IPS DF 4.7 (cell line): ENCODE measurements at regions not wholly inside any gene's neighbourhood (a gene's known extent, or its start where the extent isn't known, plus 50 kb on each side); places are given as distances from the start of the nearest gene placed in this dataset.
"Not testable (repeated sequence)": the region's sequence is repeated elsewhere in the genome, so short reads cannot be mapped to it uniquely, and the experiment has no call there.

Experiments
- DNase-seq: peaks from one replicate; pipeline ENCODE4 v3.0.0-alpha.2; 2013; ENCODE audit warnings: low spot score; ENCODE audit errors: extremely low read depth

GRCh38 chr7:51456431-51457060 lies 139.9 kb upstream of the COBL start:
- no peak for DNase-seq

GRCh38 chr7:51455948-51456347 lies 139.3 kb upstream of the COBL start:
- DNase-seq = no peak

GRCh38 chr7:51455513-51455912 lies 138.9 kb upstream of the COBL start:
- no peak for DNase-seq

GRCh38 chr7:51455086-51455485 lies 138.5 kb upstream of the COBL start:
- no peak for DNase-seq

- DNase-seq = no peak
Observed at GRCh38 chr7:51452694-51453093, 136.1 kb upstream of the COBL start.

- no peak for DNase-seq
Observed at GRCh38 chr7:51451751-51452476, 135.3 kb upstream of the COBL start.

GRCh38 chr7:51450541-51450940 lies 133.9 kb upstream of the COBL start:
- DNase-seq = no peak

GRCh38 chr7:51446785-51447184 lies 130.2 kb upstream of the COBL start:
- DNase-seq = no peak

GRCh38 chr7:51446356-51446755 lies 129.7 kb upstream of the COBL start:
- DNase-seq = no peak

- no peak for DNase-seq
Observed at GRCh38 chr7:51444936-51445335, 128.3 kb upstream of the COBL start.

GRCh38 chr7:51430480-51431086 lies 114.0 kb upstream of the COBL start:
- no peak for DNase-seq

- DNase-seq = no peak
Observed at GRCh38 chr7:51428217-51428887, 111.7 kb upstream of the COBL start.

GRCh38 chr7:51426163-51426562 lies 109.6 kb upstream of the COBL start:
- DNase-seq = no peak

- DNase-seq = not testable (repeated sequence)
Observed at GRCh38 chr7:51409934-51410333, 93.3 kb upstream of the COBL start.

GRCh38 chr7:51397608-51398007 lies 81.0 kb upstream of the COBL start:
- not testable (repeated sequence) for DNase-seq

- not testable (repeated sequence) for DNase-seq
Observed at GRCh38 chr7:51393003-51393402, 76.4 kb upstream of the COBL start.

GRCh38 chr7:51389952-51390351 lies 73.3 kb upstream of the COBL start:
- DNase-seq = not testable (repeated sequence)

GRCh38 chr7:51389216-51389812 lies 72.7 kb upstream of the COBL start:
- not testable (repeated sequence) for DNase-seq

GRCh38 chr7:51388241-51388640 lies 71.6 kb upstream of the COBL start:
- DNase-seq = not testable (repeated sequence)

GRCh38 chr7:51386806-51387568 lies 70.4 kb upstream of the COBL start:
- DNase-seq = not testable (repeated sequence)

- not testable (repeated sequence) for DNase-seq
Observed at GRCh38 chr7:51386184-51386583, 69.6 kb upstream of the COBL start.
